ENCODE measurements at regions not wholly inside any gene's neighbourhood (a gene's known extent, or its start where the extent isn't known, plus 50 kb on each side); places are given as distances from the start of the nearest gene placed in this dataset.

DNA sequence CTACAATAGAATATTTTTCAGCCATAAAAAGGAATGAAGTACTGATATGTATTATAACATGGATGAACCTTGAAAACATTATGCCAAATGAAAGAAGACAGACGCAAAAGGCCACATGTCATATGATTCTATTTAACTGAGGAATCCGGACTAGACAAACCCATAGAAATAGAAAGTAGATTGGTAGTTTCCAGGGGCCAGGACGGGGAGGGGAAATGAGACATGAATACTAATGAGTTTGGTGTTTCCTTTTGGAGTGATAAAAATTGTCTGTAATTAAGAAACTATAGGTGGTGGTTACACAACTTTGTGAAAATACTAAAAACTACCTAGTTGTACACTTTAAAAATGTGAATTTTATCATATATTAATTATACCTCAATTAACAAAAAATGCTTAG lies 247.6 kb downstream of the BCAT1 start (continued):
- TF ChIP-seq CTCF (IDR thresholded peaks at IDR 0.05 in 2 of 3, conservative IDR thresholded peaks at IDR 0.05 in 1 of 3; ENCODE audit: borderline replicate concordance in 1 of 3, insufficient read depth in 1 of 3, low read depth in 2 of 3, low read length in 2 of 3): no peak
- TF ChIP-seq SRF (IDR thresholded peaks at IDR 0.05; ENCODE audit: low read depth): no peak
- TF ChIP-seq POLR2AphosphoS5 (IDR thresholded peaks at IDR 0.05; ENCODE audit: low read depth, low read length): no peak
- TF ChIP-seq SP1 (IDR thresholded peaks at IDR 0.05; ENCODE audit: low read depth): no peak
- no peak for TF ChIP-seq ZNF274 (IDR thresholded peaks at IDR 0.05; ENCODE audit: low read depth, low read length)
- TF ChIP-seq JUND (IDR thresholded peaks at IDR 0.05): no peak

- DNase-seq (ENCODE audit: low read depth, low spot score): no peak
- no peaks in the 10 kb centered on the region for H3K27me3 ChIP-seq (ENCODE audit: insufficient read depth, low read length)
- TF ChIP-seq RAD21 (IDR thresholded peaks at IDR 0.05; ENCODE audit: low read depth) (no peak), SIN3A (IDR thresholded peaks at IDR 0.05; ENCODE audit: low read depth) (no peak), YY1 (IDR thresholded peaks at IDR 0.05; ENCODE audit: extremely low read depth, insufficient replicate concordance, low read depth, low read length) (no peak), EGR1 (IDR thresholded peaks at IDR 0.05; ENCODE audit: low read depth) (no peak), CEBPB (IDR thresholded peaks at IDR 0.05; ENCODE audit: low read depth) (no peak), FOSL1 (IDR thresholded peaks at IDR 0.05; ENCODE audit: low read depth) (no peak), MAX (IDR thresholded peaks at IDR 0.05) (no peak), ZNF274 (IDR thresholded peaks at IDR 0.05; ENCODE audit: low read depth, low read length) (no peak), CTCF (IDR thresholded peaks at IDR 0.05 in 2 of 3, conservative IDR thresholded peaks at IDR 0.05 in 1 of 3; ENCODE audit: borderline replicate concordance in 1 of 3, insufficient read depth in 1 of 3, low read depth in 2 of 3, low read length in 2 of 3) (no peak), CBX3 (IDR thresholded peaks at IDR 0.05; ENCODE audit: low read depth) (no peak), EZH2phosphoT487 (IDR thresholded peaks at IDR 0.05; ENCODE audit: borderline replicate concordance) (no peak), EZH2 (IDR thresholded peaks at IDR 0.05) (no peak)
- no peaks in the 10 kb centered on the region for H3K4me1 ChIP-seq (ENCODE audit: control insufficient read depth in 1 of 2, insufficient read depth in 2 of 2, low read length in 2 of 2)
- intact Hi-C loops (cut with micrococcal nuclease): no loop called here
- peaks cover 0 to 4% of the 10 kb centered on the region in 2 experiments; a peak in 2 of 4 replicates for H3K9me3 ChIP-seq (ENCODE audit: control insufficient read depth in 1 of 2, insufficient read depth in 1 of 2, low read depth in 1 of 2, low read length in 2 of 2)
- H3K36me3 ChIP-seq (ENCODE audit: control insufficient read depth in 1 of 2, insufficient read depth in 2 of 2, low read length in 2 of 2): no peaks in the 10 kb centered on the region
- no TSS peak for BruUV-seq (replicated peaks)
- H3K9me2 ChIP-seq (ENCODE audit: insufficient read depth): no peaks in the 10 kb centered on the region
- no peaks in the 10 kb centered on the region for H4K20me1 ChIP-seq (ENCODE audit: insufficient read depth)
- H3K79me2 ChIP-seq (ENCODE audit: insufficient read depth, low read length): no peaks in the 10 kb centered on the region
- ATAC-seq: no peak
- no peak overlapping the region for H3K4me3 ChIP-seq (replicated peaks in 1 of 2; ENCODE audit: low read depth in 1 of 2, low read length in 2 of 2)
- POLR2A ChIA-PET: no interaction called here
- no peak overlapping the region for H2AFZ ChIP-seq (ENCODE audit: low read depth, low read length, poor library complexity, severe bottlenecking)
- H3K9ac ChIP-seq (ENCODE audit: low read length): no peak overlapping the region
- no peak overlapping the region for H3K27ac ChIP-seq (ENCODE audit: low read depth, low read length)
- CTCF ChIA-PET: no interaction called here
- no peak overlapping the region for H3K4me2 ChIP-seq (ENCODE audit: low read length)
- RAD21 ChIA-PET (ENCODE audit: low non-redundant PET in 1 of 2, low total read pairs in 2 of 2, uncharacterized antibody in 2 of 2, unreplicated experiment in 2 of 2): no interaction called here
Measured at GRCh38 chr12:24698972-24699371, 249.9 kb downstream of the BCAT1 start.

Data from HCT116 (cell line).